ENCODE measurements at regions not wholly inside any gene's neighbourhood (a gene's known extent, or its start where the extent isn't known, plus 50 kb on each side); places are given as distances from the start of the nearest gene placed in this dataset.
"Not testable (repeated sequence)": the region's sequence is repeated elsewhere in the genome, so short reads cannot be mapped to it uniquely, and the experiment has no call there.

- 41 to 44% methylated on average over 3 of the region's 3 CpGs for WGBS, 2 donors
- DNase-seq (no peak), ATAC-seq (ENCODE audit: low FRiP score) (no peak)
- Histone ChIP-seq H3K27ac (ENCODE audit: low read depth in 1 of 2, low read length in 2 of 2) (no peak overlapping the region), H3K36me3 (ENCODE audit: control insufficient read depth in 1 of 2, insufficient read depth in 2 of 2, low read length in 1 of 2) (no peaks in the 10 kb centered on the region), H3K27me3 (ENCODE audit: control insufficient read depth in 1 of 2, insufficient read depth in 2 of 2, low read length in 1 of 2) (no peaks in the 10 kb centered on the region), H3K4me3 (ENCODE audit: low read length in 2 of 2) (no peak overlapping the region), H3K4me1 (ENCODE audit: control insufficient read depth in 1 of 2, insufficient read depth in 2 of 2, low read length in 2 of 2) (no peaks in the 10 kb centered on the region), H3K9me3 (ENCODE audit: control insufficient read depth, low read length) (no peaks in the 10 kb centered on the region)
- intact Hi-C loops (cut with DNase I), result loop anchor here (10.0 kb wide), 1 partner anchor 385 kb away; no protein-coding TSS in a partner anchor
Measured at GRCh38 chr15:98289747-98290146, 329.2 kb downstream of the ARRDC4 start.

GRCh38 chr15:98292442-98293240 lies 332.1 kb downstream of the ARRDC4 start:
- 2 to 3% methylated on average over 35 to 46 of the region's 46 CpGs for WGBS, 2 donors
- ATAC-seq (ENCODE audit: low FRiP score), result peak; percentile 29
- Histone ChIP-seq H3K27ac (ENCODE audit: low read depth in 1 of 2, low read length in 2 of 2) (no peak overlapping the region), H3K4me3 (ENCODE audit: low read length in 2 of 2) (no peak overlapping the region), H3K4me1 (ENCODE audit: control insufficient read depth in 1 of 2, insufficient read depth in 2 of 2, low read length in 2 of 2) (no peaks in the 10 kb centered on the region), H3K27me3 (ENCODE audit: control insufficient read depth in 1 of 2, insufficient read depth in 2 of 2, low read length in 1 of 2) (no peaks in the 10 kb centered on the region), H3K9me3 (ENCODE audit: control insufficient read depth, low read length) (no peaks in the 10 kb centered on the region), H3K36me3 (ENCODE audit: control insufficient read depth in 1 of 2, insufficient read depth in 2 of 2, low read length in 1 of 2) (no peaks in the 10 kb centered on the region)
- peak in 1 of 2 donors; percentile 84 for DNase-seq
- intact Hi-C loops (cut with DNase I), result loop anchor here (10.0 kb wide), 1 partner anchor 388 kb away; no protein-coding TSS in a partner anchor

GRCh38 chr15:98294126-98294525 lies 333.6 kb downstream of the ARRDC4 start:
- Histone ChIP-seq H3K27me3 (ENCODE audit: control insufficient read depth in 1 of 2, insufficient read depth in 2 of 2, low read length in 1 of 2) (no peaks in the 10 kb centered on the region), H3K4me1 (ENCODE audit: control insufficient read depth in 1 of 2, insufficient read depth in 2 of 2, low read length in 2 of 2) (no peaks in the 10 kb centered on the region), H3K36me3 (ENCODE audit: control insufficient read depth in 1 of 2, insufficient read depth in 2 of 2, low read length in 1 of 2) (no peaks in the 10 kb centered on the region), H3K4me3 (ENCODE audit: low read length in 2 of 2) (no peak overlapping the region), H3K9me3 (ENCODE audit: control insufficient read depth, low read length) (no peaks in the 10 kb centered on the region), H3K27ac (ENCODE audit: low read depth in 1 of 2, low read length in 2 of 2) (no peak overlapping the region)
- DNase-seq (no peak), ATAC-seq (ENCODE audit: low FRiP score) (no peak)
- intact Hi-C loops (cut with DNase I), result loop anchor here (10.0 kb wide), 1 partner anchor 389 kb away; no protein-coding TSS in a partner anchor
- 73 to 75% methylated on average over 7 of the region's 7 CpGs for WGBS, 2 donors

GRCh38 chr15:98295101-98295759 lies 334.7 kb downstream of the ARRDC4 start:
- intact Hi-C loops (cut with DNase I), result loop anchor here (10.0 kb wide), 1 partner anchor 390 kb away; no protein-coding TSS in a partner anchor

GRCh38 chr15:98296653-98297052 lies 336.1 kb downstream of the ARRDC4 start:
- WGBS, 2 donors, result 71% methylated on average over 4 of the region's 4 CpGs
- ATAC-seq (ENCODE audit: low FRiP score) (no peak), DNase-seq (no peak)
- Histone ChIP-seq H3K36me3 (ENCODE audit: control insufficient read depth in 1 of 2, insufficient read depth in 2 of 2, low read length in 1 of 2) (no peaks in the 10 kb centered on the region), H3K4me1 (ENCODE audit: control insufficient read depth in 1 of 2, insufficient read depth in 2 of 2, low read length in 2 of 2) (no peaks in the 10 kb centered on the region), H3K27me3 (ENCODE audit: control insufficient read depth in 1 of 2, insufficient read depth in 2 of 2, low read length in 1 of 2) (no peaks in the 10 kb centered on the region), H3K27ac (ENCODE audit: low read depth in 1 of 2, low read length in 2 of 2) (no peak overlapping the region), H3K4me3 (ENCODE audit: low read length in 2 of 2) (no peak overlapping the region), H3K9me3 (ENCODE audit: control insufficient read depth, low read length) (no peaks in the 10 kb centered on the region)
- intact Hi-C loops (cut with DNase I), result loop anchor here (10.0 kb wide), 1 partner anchor 392 kb away; no protein-coding TSS in a partner anchor

More at GRCh38 chr15:98295101-98295759, 334.7 kb downstream of the ARRDC4 start:
- not testable (repeated sequence) for H3K36me3 ChIP-seq (ENCODE audit: control insufficient read depth in 1 of 2, insufficient read depth in 2 of 2, low read length in 1 of 2); H3K4me1 ChIP-seq (ENCODE audit: control insufficient read depth in 1 of 2, insufficient read depth in 2 of 2, low read length in 2 of 2); H3K27me3 ChIP-seq (ENCODE audit: control insufficient read depth in 1 of 2, insufficient read depth in 2 of 2, low read length in 1 of 2); DNase-seq; H3K9me3 ChIP-seq (ENCODE audit: control insufficient read depth, low read length); H3K4me3 ChIP-seq (ENCODE audit: low read length in 2 of 2); ATAC-seq (ENCODE audit: low FRiP score); H3K27ac ChIP-seq (ENCODE audit: low read depth in 1 of 2, low read length in 2 of 2)
- WGBS, 2 donors, result 27 to 30% methylated on average over 8 of the region's 10 CpGs

DNA sequence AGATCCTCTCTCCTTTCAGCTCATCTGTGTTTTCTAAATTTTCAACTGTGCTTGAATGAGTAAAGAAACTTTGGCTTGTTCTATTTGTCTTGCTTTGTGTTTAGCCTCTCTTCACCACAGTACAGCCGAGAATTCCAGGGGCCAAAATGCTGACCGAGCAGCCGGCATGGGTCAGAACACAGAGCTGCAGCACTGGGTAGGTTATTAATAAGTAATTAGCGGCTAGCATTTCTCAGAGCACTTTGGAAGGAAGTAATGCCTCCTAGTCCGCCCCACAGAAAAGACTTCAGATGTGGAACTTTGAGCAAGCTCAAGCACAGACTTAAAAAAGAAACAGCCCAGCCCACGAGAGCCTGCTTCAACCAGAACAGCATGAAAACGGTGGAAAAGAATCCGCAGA lies 343.9 kb downstream of the ARRDC4 start:
- H3K4me3 ChIP-seq (ENCODE audit: low read length in 2 of 2), result no peak overlapping the region
- DNase-seq (no peak), ATAC-seq (ENCODE audit: low FRiP score) (no peak)
- no peaks in the 10 kb centered on the region for H3K36me3 ChIP-seq (ENCODE audit: control insufficient read depth in 1 of 2, insufficient read depth in 2 of 2, low read length in 1 of 2)
- H3K4me1 ChIP-seq (ENCODE audit: control insufficient read depth in 1 of 2, insufficient read depth in 2 of 2, low read length in 2 of 2), result no peaks in the 10 kb centered on the region
- intact Hi-C loops (cut with DNase I), result no loop called here
- 57 to 58% methylated on average over 8 of the region's 8 CpGs for WGBS, 2 donors
- H3K27ac ChIP-seq (ENCODE audit: low read depth in 1 of 2, low read length in 2 of 2), result no peak overlapping the region
- H3K9me3 ChIP-seq (ENCODE audit: control insufficient read depth, low read length), result no peaks in the 10 kb centered on the region
- no peaks in the 10 kb centered on the region for H3K27me3 ChIP-seq (ENCODE audit: control insufficient read depth in 1 of 2, insufficient read depth in 2 of 2, low read length in 1 of 2)

DNA sequence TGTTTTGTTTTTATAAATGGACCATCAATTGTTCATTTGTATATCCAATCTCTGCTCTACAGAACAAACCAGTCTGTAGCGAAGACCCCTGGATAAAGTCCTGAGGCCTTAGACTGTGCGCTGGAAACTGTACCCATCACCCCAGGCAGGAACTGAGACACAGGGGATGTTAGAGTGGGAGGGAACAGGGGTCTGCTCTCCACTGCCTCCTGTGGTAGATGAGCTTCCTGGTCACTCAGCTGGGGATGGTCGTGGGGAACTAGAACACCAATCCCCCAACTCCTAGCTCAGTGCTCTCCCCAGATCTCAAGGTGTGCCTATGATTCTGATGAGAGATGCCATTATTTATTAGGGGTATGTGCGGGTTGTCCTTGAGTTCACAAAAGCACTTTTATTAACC lies 340.2 kb upstream of the IGF1R start:
- Histone ChIP-seq H3K36me3 (ENCODE audit: control insufficient read depth in 1 of 2, insufficient read depth in 2 of 2, low read length in 1 of 2) (no peaks in the 10 kb centered on the region), H3K4me3 (ENCODE audit: low read length in 2 of 2) (no peak overlapping the region), H3K9me3 (ENCODE audit: control insufficient read depth, low read length) (no peaks in the 10 kb centered on the region), H3K4me1 (ENCODE audit: control insufficient read depth in 1 of 2, insufficient read depth in 2 of 2, low read length in 2 of 2) (no peaks in the 10 kb centered on the region), H3K27ac (ENCODE audit: low read depth in 1 of 2, low read length in 2 of 2) (no peak overlapping the region), H3K27me3 (ENCODE audit: control insufficient read depth in 1 of 2, insufficient read depth in 2 of 2, low read length in 1 of 2) (no peaks in the 10 kb centered on the region)
- ATAC-seq (ENCODE audit: low FRiP score), result no peak
- 83 to 89% methylated on average over 4 of the region's 4 CpGs for WGBS, 2 donors
- DNase-seq, result no peak
- intact Hi-C loops (cut with DNase I), result no loop called here

- intact Hi-C loops (cut with DNase I), result loop anchor here (1.0 to 2.0 kb wide), 2 partner anchors 109 to 110 kb away; no protein-coding TSS in a partner anchor
- Histone ChIP-seq H3K36me3 (ENCODE audit: control insufficient read depth in 1 of 2, insufficient read depth in 2 of 2, low read length in 1 of 2) (no peaks in the 10 kb centered on the region), H3K4me3 (ENCODE audit: low read length in 2 of 2) (peak overlapping the region in 1 of 2 donors; percentile 14), H3K9me3 (ENCODE audit: control insufficient read depth, low read length) (no peaks in the 10 kb centered on the region), H3K27me3 (ENCODE audit: control insufficient read depth in 1 of 2, insufficient read depth in 2 of 2, low read length in 1 of 2) (no peaks in the 10 kb centered on the region), H3K27ac (ENCODE audit: low read depth in 1 of 2, low read length in 2 of 2) (no peak overlapping the region), H3K4me1 (ENCODE audit: control insufficient read depth in 1 of 2, insufficient read depth in 2 of 2, low read length in 2 of 2) (no peaks in the 10 kb centered on the region)
- peak; percentile 81 to 89 for DNase-seq
- ATAC-seq (ENCODE audit: low FRiP score), result peak; percentile 82
- 9 to 10% methylated on average over 8 of the region's 8 CpGs for WGBS, 2 donors
Measured at GRCh38 chr15:98311566-98312188, 336.7 kb upstream of the IGF1R start.

Data from aorta (tissue), 5 donors.